ENCODE measurements at regions not wholly inside any gene's neighbourhood (a gene's known extent, or its start where the extent isn't known, plus 50 kb on each side); places are given as distances from the start of the nearest gene placed in this dataset.
"Not testable (repeated sequence)": the region's sequence is repeated elsewhere in the genome, so short reads cannot be mapped to it uniquely, and the experiment has no call there.

GRCh38 chr5:25539536-25539935, 894.8 kb upstream of the CDH10 start:
- no peak for TF ChIP-seq CTCF (IDR thresholded peaks at IDR 0.05)
- no peaks in the 10 kb centered on the region for H3K36me3 ChIP-seq (ENCODE audit: low read depth)
- H3K4me1 ChIP-seq (ENCODE audit: low read depth): no peaks in the 10 kb centered on the region
- no peak for ATAC-seq
- intact Hi-C loops (cut with DNase I, micrococcal nuclease): no loop called here
- no peak for DNase-seq
- H3K4me3 ChIP-seq: no peak overlapping the region
- peaks cover 10% of the 10 kb centered on the region for H3K9me3 ChIP-seq

- intact Hi-C loops (cut with DNase I, micrococcal nuclease); H3K4me3 ChIP-seq; H3K9me3 ChIP-seq; H3K36me3 ChIP-seq (ENCODE audit: low read depth); ATAC-seq; DNase-seq; H3K4me1 ChIP-seq (ENCODE audit: low read depth): not testable (repeated sequence)
Measured at GRCh38 chr5:25536461-25536860, 891.7 kb upstream of the CDH10 start.

GRCh38 chr5:25516141-25516540, 871.4 kb upstream of the CDH10 start:
- ATAC-seq (no peak), DNase-seq (no peak)
- no peaks in the 10 kb centered on the region for H3K36me3 ChIP-seq (ENCODE audit: low read depth)
- H3K9me3 ChIP-seq: peaks cover 46% of the 10 kb centered on the region
- H3K4me3 ChIP-seq: no peak overlapping the region
- TF ChIP-seq CTCF (IDR thresholded peaks at IDR 0.05): no peak
- H3K4me1 ChIP-seq (ENCODE audit: low read depth): no peaks in the 10 kb centered on the region
- intact Hi-C loops (cut with DNase I, micrococcal nuclease): no loop called here

- Histone ChIP-seq H3K4me3 (no peak overlapping the region), H3K36me3 (ENCODE audit: low read depth) (no peaks in the 10 kb centered on the region), H3K9me3 (peaks cover 50% of the 10 kb centered on the region), H3K4me1 (ENCODE audit: low read depth) (no peaks in the 10 kb centered on the region)
- TF ChIP-seq CTCF (IDR thresholded peaks at IDR 0.05): no peak
- intact Hi-C loops (cut with DNase I, micrococcal nuclease): no loop called here
- ATAC-seq: no peak
- DNase-seq: no peak
Measured at GRCh38 chr5:25515525-25515924, 870.7 kb upstream of the CDH10 start.

- H3K36me3 ChIP-seq (ENCODE audit: low read depth); H3K4me3 ChIP-seq; intact Hi-C loops (cut with DNase I, micrococcal nuclease); DNase-seq; ATAC-seq; H3K4me1 ChIP-seq (ENCODE audit: low read depth): not testable (repeated sequence)
- H3K9me3 ChIP-seq: peaks cover 26% of the 10 kb centered on the region
Measured at GRCh38 chr5:25510692-25511091, 865.9 kb upstream of the CDH10 start.

GRCh38 chr5:25508011-25508410, 863.2 kb upstream of the CDH10 start:
- peaks cover 20% of the 10 kb centered on the region for H3K9me3 ChIP-seq
- H3K4me3 ChIP-seq; DNase-seq; ATAC-seq; H3K36me3 ChIP-seq (ENCODE audit: low read depth); intact Hi-C loops (cut with DNase I, micrococcal nuclease); H3K4me1 ChIP-seq (ENCODE audit: low read depth): not testable (repeated sequence)

GRCh38 chr5:25500635-25501034, 855.9 kb upstream of the CDH10 start:
- intact Hi-C loops (cut with DNase I, micrococcal nuclease): no loop called here
- Histone ChIP-seq H3K36me3 (ENCODE audit: low read depth) (no peaks in the 10 kb centered on the region), H3K4me1 (ENCODE audit: low read depth) (no peaks in the 10 kb centered on the region), H3K9me3 (peaks cover 21% of the 10 kb centered on the region), H3K4me3 (no peak overlapping the region)
- TF ChIP-seq CTCF (IDR thresholded peaks at IDR 0.05): no peak
- DNase-seq (no peak), ATAC-seq (no peak)
